Mesodermal cell (in vitro differentiated cells): ENCODE measurements at regions not wholly inside any gene's neighbourhood (a gene's known extent, or its start where the extent isn't known, plus 50 kb on each side); places are given as distances from the start of the nearest gene placed in this dataset.

Experiments
- H3K27ac ChIP-seq: 2 replicates; pipeline ENCODE4 v1.7.0; 2013; ENCODE audit warnings: mild to moderate bottlenecking, low read depth, low read length, moderate library complexity; ENCODE audit not compliant: severe bottlenecking
- H3K36me3 ChIP-seq: 2 replicates; pipeline ENCODE4 v1.7.1; 2013; ENCODE audit warnings: mild to moderate bottlenecking, low read length, moderate library complexity; ENCODE audit not compliant: control insufficient read depth, insufficient read depth
- H3K4me1 ChIP-seq: one replicate; pipeline ENCODE4 v1.7.1; 2013; ENCODE audit warnings: mild to moderate bottlenecking, low read length; ENCODE audit not compliant: insufficient read depth, control insufficient read depth, poor library complexity, severe bottlenecking
- H3K4me3 ChIP-seq: 2 replicates; pipeline ENCODE4 v1.7.0; 2013; ENCODE audit warnings: low read length, control low read depth, mild to moderate bottlenecking; ENCODE audit not compliant: insufficient read depth, poor library complexity, severe bottlenecking; ENCODE audit errors: extremely low read depth
- H3K9me3 ChIP-seq: 2 replicates; pipeline ENCODE4 v1.7.1; 2013; ENCODE audit warnings: mild to moderate bottlenecking, low read length, moderate library complexity; ENCODE audit not compliant: control insufficient read depth
- WGBS, 2 experiments: methylation state at CpG; one replicate each; pipeline ENCODE4 v1.1.5; 2013; ENCODE audit warnings: missing lambda C conversion rate in 2 of 2; ENCODE audit not compliant: insufficient coverage in 2 of 2; 5-methylcytosine and 5-hydroxymethylcytosine counted together

- no peaks in the 10 kb centered on the region for H3K4me1 ChIP-seq
- no peaks in the 10 kb centered on the region for H3K9me3 ChIP-seq
- H3K27ac ChIP-seq = no peak overlapping the region
- WGBS, 2 experiments = 90 to 96% methylated on average over 7 to 9 of the region's 14 CpGs
- H3K36me3 ChIP-seq = no peaks in the 10 kb centered on the region
- no peak overlapping the region for H3K4me3 ChIP-seq
These were observed 76.8 kb upstream of the PIM1 start for GRCh38 chr6:37092923-37093727.

DNA sequence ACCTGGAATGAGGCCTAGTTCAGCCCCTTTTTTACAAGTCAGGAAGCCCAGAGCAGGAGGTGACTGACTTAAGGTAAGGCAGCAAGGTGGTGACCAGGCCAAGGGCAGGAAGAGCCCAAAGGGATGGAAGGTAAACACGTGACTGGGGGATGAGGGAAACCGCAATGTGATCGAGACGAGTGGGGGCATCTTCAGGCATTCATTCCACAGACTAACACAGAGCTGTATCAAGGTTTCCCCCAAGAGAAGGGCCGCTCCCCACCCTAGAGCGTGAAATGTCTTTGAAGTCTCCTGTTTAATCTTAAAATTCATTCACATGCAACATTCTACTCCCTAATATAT is 76.3 kb upstream of the PIM1 start:
- Histone ChIP-seq H3K27ac (no peak overlapping the region), H3K9me3 (no peaks in the 10 kb centered on the region), H3K4me1 (no peaks in the 10 kb centered on the region), H3K4me3 (no peak overlapping the region), H3K36me3 (no peaks in the 10 kb centered on the region)
- no CpG with 5 or more reads among the region's 6 CpGs for WGBS, 2 experiments

GRCh38 chr6:37095997-37096396 is 74.0 kb upstream of the PIM1 start:
- H3K4me1 ChIP-seq = no peaks in the 10 kb centered on the region
- no peaks in the 10 kb centered on the region for H3K36me3 ChIP-seq
- no peak overlapping the region for H3K27ac ChIP-seq
- no CpG with 5 or more reads among the region's 1 CpG for WGBS, 2 experiments
- H3K4me3 ChIP-seq = no peak overlapping the region
- H3K9me3 ChIP-seq = no peaks in the 10 kb centered on the region

DNA sequence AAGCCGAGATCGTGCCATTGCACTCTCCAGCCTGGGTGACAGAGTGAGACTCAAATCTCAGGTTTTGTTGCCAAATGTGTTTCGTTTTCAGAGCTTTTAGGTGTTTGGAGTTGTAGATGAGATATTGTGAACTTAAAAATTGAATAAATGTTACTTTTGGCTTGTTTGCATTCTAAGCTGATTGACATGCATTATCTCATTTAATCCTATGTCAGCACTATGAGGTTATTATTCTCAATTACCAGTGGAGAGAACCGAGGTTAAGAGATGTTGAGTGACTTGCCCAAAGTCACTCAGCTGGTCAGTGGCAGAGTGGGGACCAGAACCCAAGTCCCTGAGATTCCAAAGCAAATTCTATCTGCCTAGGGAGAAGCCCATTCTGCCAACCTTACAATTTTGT is 72.6 kb upstream of the PIM1 start:
- H3K4me1 ChIP-seq = peaks cover 11% of the 10 kb centered on the region
- WGBS, 2 experiments = 85 to 88% methylated on average over 4 of the region's 4 CpGs
- H3K36me3 ChIP-seq = no peaks in the 10 kb centered on the region
- H3K27ac ChIP-seq = no peak overlapping the region
- H3K9me3 ChIP-seq = no peaks in the 10 kb centered on the region
- no peak overlapping the region for H3K4me3 ChIP-seq

DNA sequence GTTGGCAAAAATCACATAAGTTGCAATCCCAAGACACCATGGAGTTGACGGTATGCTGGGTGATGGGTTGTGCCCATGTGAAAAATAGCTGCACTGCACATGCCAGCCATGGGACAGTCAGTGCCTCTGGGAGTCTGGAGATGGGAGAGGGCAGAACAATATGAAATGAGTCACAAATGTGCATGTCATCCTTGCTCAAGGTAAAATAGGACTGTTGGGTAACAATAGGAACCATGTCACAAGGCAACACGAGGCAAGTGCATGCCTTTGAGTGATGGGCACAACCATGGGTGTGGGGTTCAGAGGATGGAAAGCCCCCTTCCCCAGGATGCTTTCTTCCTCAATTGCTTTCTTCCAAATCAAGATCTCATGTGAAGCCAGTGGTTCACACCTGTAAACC is 70.5 kb upstream of the PIM1 start:
- Histone ChIP-seq H3K4me3 (no peak overlapping the region), H3K36me3 (no peaks in the 10 kb centered on the region), H3K9me3 (no peaks in the 10 kb centered on the region), H3K27ac (no peak overlapping the region), H3K4me1 (peaks cover 27% of the 10 kb centered on the region)
- 90 to 100% methylated on average over 2 of the region's 2 CpGs for whole genome bisulfite sequencing, 2 experiments

DNA sequence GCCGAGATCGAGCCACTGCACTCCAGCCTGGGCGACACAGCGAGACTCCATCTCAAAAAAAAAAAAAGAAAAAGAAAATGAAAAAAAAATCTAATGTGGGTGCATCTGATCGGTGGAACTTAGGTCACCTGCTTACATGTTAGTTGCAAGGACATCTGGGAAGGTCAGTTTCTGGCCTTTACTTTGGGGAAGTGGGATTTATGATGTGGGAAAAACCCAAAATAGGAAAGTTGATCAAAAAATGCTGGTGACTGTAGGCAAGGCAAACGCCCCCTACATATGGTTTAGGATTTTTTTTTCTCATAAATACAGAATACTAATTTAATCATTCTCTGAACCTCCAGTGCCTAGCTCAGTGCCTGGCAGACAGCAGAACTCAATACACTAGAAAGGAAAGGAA is 69.2 kb upstream of the PIM1 start:
- peaks cover 40% of the 10 kb centered on the region for H3K4me1 ChIP-seq
- H3K27ac ChIP-seq = no peak overlapping the region
- H3K4me3 ChIP-seq = no peak overlapping the region
- 88 to 100% methylated on average over 1 to 2 of the region's 6 CpGs for WGBS, 2 experiments
- no peaks in the 10 kb centered on the region for H3K9me3 ChIP-seq
- no peaks in the 10 kb centered on the region for H3K36me3 ChIP-seq

DNA sequence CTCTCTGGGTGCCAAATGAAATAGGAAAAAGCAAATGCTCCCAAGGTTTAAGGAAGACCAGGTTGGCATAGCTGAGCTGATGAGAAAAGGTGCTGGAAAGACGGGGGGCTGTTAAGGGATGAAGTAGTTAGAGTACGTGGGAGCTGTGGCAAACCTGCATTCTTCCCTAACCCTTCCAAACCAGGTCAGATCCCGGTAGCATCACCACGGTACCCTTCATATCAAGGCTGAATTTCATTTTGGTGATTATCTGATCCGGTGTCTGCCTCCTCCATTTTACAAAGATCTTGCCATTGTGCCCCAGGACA is 68.0 kb upstream of the PIM1 start:
- Histone ChIP-seq H3K4me3 (peak overlapping the region; percentile 24), H3K9me3 (no peaks in the 10 kb centered on the region), H3K4me1 (peaks cover 42% of the 10 kb centered on the region), H3K36me3 (no peaks in the 10 kb centered on the region), H3K27ac (peak overlapping the region; percentile 96)
- 31 to 40% methylated on average over 1 to 3 of the region's 5 CpGs for WGBS, 2 experiments

GRCh38 chr6:37102299-37103168 is 67.4 kb upstream of the PIM1 start:
- H3K36me3 ChIP-seq = no peaks in the 10 kb centered on the region
- H3K4me1 ChIP-seq = peaks cover 42% of the 10 kb centered on the region
- no peaks in the 10 kb centered on the region for H3K9me3 ChIP-seq
- H3K27ac ChIP-seq = peak overlapping the region; percentile 96
- H3K4me3 ChIP-seq = peak overlapping the region; percentile 24
- WGBS, 2 experiments = 0% methylated on average over 20 to 25 of the region's 36 CpGs

DNA sequence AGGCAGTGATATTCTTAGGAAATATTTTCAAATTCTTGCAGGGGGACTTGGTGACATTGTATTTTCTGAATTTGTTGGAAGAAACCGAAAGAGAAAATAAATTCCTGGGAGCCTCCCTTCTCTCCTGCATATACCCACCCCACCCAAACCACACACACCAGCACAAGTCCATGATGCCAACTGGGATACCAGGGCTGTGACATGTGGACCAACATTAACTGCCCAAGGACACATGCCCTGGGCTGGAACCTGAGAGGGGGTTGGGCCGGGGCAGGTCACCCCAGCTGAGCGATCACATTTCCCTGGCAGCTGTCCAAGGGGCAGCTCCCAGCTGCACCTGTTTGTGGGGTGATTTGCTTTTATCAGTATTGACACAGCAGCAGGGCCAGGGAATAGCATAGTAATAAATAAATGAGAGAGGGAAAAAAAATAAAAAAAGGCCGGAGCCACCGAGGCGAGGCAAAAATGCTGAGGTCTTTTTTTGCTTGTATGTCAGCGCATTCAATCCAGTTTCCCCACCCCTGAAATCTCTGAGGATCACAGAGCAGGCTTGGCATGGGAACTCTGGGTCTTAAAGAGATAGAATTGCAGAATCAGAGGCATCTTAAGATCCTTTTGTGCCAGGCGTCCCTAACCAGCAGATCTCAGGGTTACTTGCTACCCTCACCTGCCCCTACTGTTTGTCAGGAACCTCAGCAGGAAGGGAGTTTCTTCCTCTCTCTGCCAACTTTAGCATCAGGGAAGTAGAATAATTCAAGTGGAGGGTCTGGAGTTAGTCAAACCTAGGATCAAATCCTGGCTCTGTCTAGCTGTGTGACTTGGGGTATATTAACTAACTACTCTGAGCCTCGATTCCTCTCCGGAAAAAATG is 66.5 kb upstream of the PIM1 start:
- H3K4me1 ChIP-seq = peaks cover 42% of the 10 kb centered on the region
- H3K27ac ChIP-seq = peak overlapping the region; percentile 96
- H3K36me3 ChIP-seq = no peaks in the 10 kb centered on the region
- 43 to 47% methylated on average over 6 to 8 of the region's 10 CpGs for WGBS, 2 experiments
- H3K4me3 ChIP-seq = peak overlapping the region; percentile 24
- H3K9me3 ChIP-seq = no peaks in the 10 kb centered on the region

- H3K4me1 ChIP-seq = peaks cover 45% of the 10 kb centered on the region
- H3K9me3 ChIP-seq = no peaks in the 10 kb centered on the region
- WGBS, 2 experiments = 43 to 50% methylated on average over 1 to 2 of the region's 2 CpGs
- H3K36me3 ChIP-seq = no peaks in the 10 kb centered on the region
- H3K4me3 ChIP-seq = no peak overlapping the region
- peak overlapping the region; percentile 59 for H3K27ac ChIP-seq
These were observed 65.2 kb upstream of the PIM1 start for GRCh38 chr6:37104824-37105147.
